Adrenal gland (tissue), 9 donors: ENCODE measurements at regions not wholly inside any gene's neighbourhood (a gene's known extent, or its start where the extent isn't known, plus 50 kb on each side); places are given as distances from the start of the nearest gene placed in this dataset.

Experiments
- DNase-seq, 7 donors: peaks; one replicate each; pipeline ENCODE4 v3.0.0-alpha.2; 2019 to 2020
- H3K27ac ChIP-seq, 5 donors: fragments of 200-600 bp; sonication (generic) in 4 of 5; 1 replicate in 3 of 5; 2 replicates in 2 of 5; pipeline versions ENCODE4 v1.5.1 to v1.8.0; 2016 to 2020; ENCODE audit warnings: mild to moderate bottlenecking in 1 of 5
- H3K27me3 ChIP-seq: fragments of 200-600 bp; 2 replicates; pipeline ENCODE4 v1.8.0; 2021
- H3K36me3 ChIP-seq, 2 donors: fragments of 200-600 bp; replicated peaks in 1 of 2; 1 replicate in 1 of 2; 2 replicates in 1 of 2; pipeline versions ENCODE4 v1.5.1 to v1.8.0; 2018 to 2022
- H3K4me1 ChIP-seq, 2 donors: fragments of 200-600 bp; replicated peaks in 1 of 2; 1 replicate in 1 of 2; 2 replicates in 1 of 2; pipeline versions ENCODE4 v1.5.1 to v1.8.0; 2018 to 2021
- H3K4me3 ChIP-seq, 4 donors: fragments of 200-600 bp; sonication (generic) in 3 of 4; one replicate each; pipeline ENCODE4 v1.5.1; 2016 to 2018
- H3K9me3 ChIP-seq, 3 donors: fragments of 200-600 bp; sonication (generic) in 1 of 3; replicated peaks in 1 of 3; 1 replicate in 2 of 3; 2 replicates in 1 of 3; pipeline versions ENCODE4 v1.5.1 to v1.8.0; 2016 to 2021
- CTCF ChIP-seq, 6 experiments: fragments of 450-650 bp in 4 of 6; fragments of 200-600 bp in 2 of 6; sonication (generic) in 1 of 6; IDR thresholded peaks; 1 replicate in 5 of 6; 2 replicates in 1 of 6; pipeline versions ENCODE4 v1.5.1 to v1.8.0; 2016 to 2021; ENCODE audit warnings: antibody characterized with exemption in 6 of 6, mild to moderate bottlenecking in 2 of 6, moderate library complexity in 1 of 6
- POLR2A ChIP-seq, 2 donors: fragments of 450-650 bp; IDR thresholded peaks; one replicate each; pipeline ENCODE4 v1.6.1; 2017; ENCODE audit warnings: antibody characterized with exemption in 2 of 2, mild to moderate bottlenecking in 2 of 2, moderate library complexity in 1 of 2
- WGBS, 4 donors: extraction: QIAGEN DNeasy Blood & Tissue Kit in 2 of 4; methylation state at CpG; one replicate each; pipeline versions ENCODE4 v1.1.5 to v1.1.7; 2013 to 2017; 5-methylcytosine and 5-hydroxymethylcytosine counted together
- intact Hi-C, 2 donors: fragments of 100-400 bp; cut with DNase I; formaldehyde crosslinking; loops; one replicate each; pipeline versions ENCODE4 v1.14.1 to v1.15.0; 2022 to 2023
- donor health status: healthy with polysubstance abuse.
- donor health status: Bipolar disorder and iron deficiency.
- donor health status: DM: yes; HTN: yes; CAD: no.
- donor health status: DM: no; HTN: no; CAD: no.
- donor health status: DM: no; HTN: no; CAD: no.

DNA sequence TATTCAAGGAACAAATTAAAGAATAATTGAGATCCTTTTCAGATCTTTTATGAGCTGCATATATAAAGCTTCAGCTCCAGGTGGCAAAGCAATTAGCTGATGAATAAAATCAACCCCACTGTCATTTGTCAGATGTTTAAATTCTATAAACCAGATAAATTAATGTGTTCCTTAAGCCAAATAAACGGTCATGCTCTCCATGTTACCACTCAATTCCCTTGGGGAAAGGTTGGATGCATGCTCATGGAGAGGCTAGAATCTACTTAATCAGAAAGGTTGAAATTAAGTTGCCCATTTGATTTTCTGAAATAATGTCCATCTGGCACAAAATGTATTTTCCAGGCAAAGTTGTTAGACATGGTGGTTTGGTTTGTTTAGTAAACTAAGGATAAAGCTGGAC is 282.5 kb upstream of the SPRED2 start:
- no peaks in the 10 kb centered on the region for H3K4me1 ChIP-seq
- TF ChIP-seq POLR2A (IDR thresholded peaks at IDR 0.05) (no peak), CTCF (IDR thresholded peaks at IDR 0.05) (no peak)
- 50 to 81% (median 57%) methylated on average over 1 of the region's 1 CpG for WGBS, 4 donors
- H3K4me3 ChIP-seq: no peak overlapping the region
- no peak overlapping the region for H3K27ac ChIP-seq
- no peak for DNase-seq
- H3K36me3 ChIP-seq: no peaks in the 10 kb centered on the region
- intact Hi-C loops: no loop called here
- no peaks in the 10 kb centered on the region for H3K9me3 ChIP-seq
- H3K27me3 ChIP-seq: no peaks in the 10 kb centered on the region

GRCh38 chr2:65711863-65712262 is 279.5 kb upstream of the SPRED2 start:
- Histone ChIP-seq H3K36me3 (no peaks in the 10 kb centered on the region), H3K4me1 (no peaks in the 10 kb centered on the region), H3K4me3 (no peak overlapping the region), H3K27me3 (no peaks in the 10 kb centered on the region), H3K9me3 (no peaks in the 10 kb centered on the region), H3K27ac (no peak overlapping the region)
- WGBS, 4 donors: 46 to 61% (median 55%) methylated on average over 1 of the region's 1 CpG
- no peak for TF ChIP-seq POLR2A (IDR thresholded peaks at IDR 0.05)
- TF ChIP-seq CTCF (IDR thresholded peaks at IDR 0.05): no peak
- no peak for DNase-seq
- intact Hi-C loops: no loop called here

GRCh38 chr2:65710779-65711295 is 278.4 kb upstream of the SPRED2 start:
- Histone ChIP-seq H3K4me3 (no peak overlapping the region), H3K36me3 (no peaks in the 10 kb centered on the region), H3K9me3 (no peaks in the 10 kb centered on the region), H3K27me3 (no peaks in the 10 kb centered on the region), H3K4me1 (no peaks in the 10 kb centered on the region), H3K27ac (no peak overlapping the region)
- no peak for TF ChIP-seq POLR2A (IDR thresholded peaks at IDR 0.05)
- no peak for TF ChIP-seq CTCF (IDR thresholded peaks at IDR 0.05)
- intact Hi-C loops: no loop called here
- no peak for DNase-seq
- 45 to 77% (median 71%) methylated on average over 2 of the region's 2 CpGs for WGBS, 4 donors

DNA sequence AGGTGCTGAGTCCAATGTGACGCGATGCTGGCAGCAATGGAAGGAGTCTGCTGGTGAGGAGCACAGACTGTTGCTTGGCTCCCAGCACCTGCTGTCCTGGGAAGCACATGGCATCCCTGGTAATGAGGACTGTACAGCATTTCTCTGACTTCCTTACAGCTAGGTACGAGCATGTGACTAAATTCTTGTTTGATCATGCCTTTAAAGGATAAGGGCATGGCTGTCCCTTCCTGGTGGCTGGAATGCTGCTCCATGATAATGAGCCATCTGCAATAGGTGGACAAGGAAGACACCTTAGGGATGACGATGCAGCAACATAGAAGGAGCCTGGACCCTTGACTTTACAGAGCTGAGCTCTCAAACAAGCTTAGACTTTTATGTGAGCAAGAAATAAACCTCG is 278.0 kb upstream of the SPRED2 start:
- DNase-seq: no peak
- Histone ChIP-seq H3K4me1 (no peaks in the 10 kb centered on the region), H3K4me3 (no peak overlapping the region), H3K27me3 (no peaks in the 10 kb centered on the region), H3K27ac (no peak overlapping the region), H3K9me3 (no peaks in the 10 kb centered on the region), H3K36me3 (no peaks in the 10 kb centered on the region)
- WGBS, 4 donors: 67 to 89% (median 81%) methylated on average over 5 of the region's 5 CpGs
- intact Hi-C loops: no loop called here
- TF ChIP-seq POLR2A (IDR thresholded peaks at IDR 0.05): no peak
- no peak for TF ChIP-seq CTCF (IDR thresholded peaks at IDR 0.05)
